Vagina (tissue), 2 donors: ENCODE measurements at regions not wholly inside any gene's neighbourhood (a gene's known extent, or its start where the extent isn't known, plus 50 kb on each side); places are given as distances from the start of the nearest gene placed in this dataset.
A peak's percentile ranks its signal among the peaks of the same experiment; 100 is the strongest.

ENCODE experiments used
- DNase-seq, 2 donors: peaks; one replicate each; pipeline ENCODE4 v3.0.0-alpha.2; 2017; ENCODE audit errors: extremely low spot score in 2 of 2
- H3K27ac ChIP-seq: fragments of 200-600 bp; sonication (generic); one replicate; pipeline ENCODE4 v1.5.1; 2019
- H3K27me3 ChIP-seq: fragments of 200-600 bp; sonication (generic); one replicate; pipeline ENCODE4 v1.5.1; 2019
- H3K36me3 ChIP-seq, 2 donors: fragments of 200-600 bp; sonication (generic); one replicate each; pipeline ENCODE4 v1.5.1; 2017 to 2019
- H3K4me1 ChIP-seq: fragments of 200-600 bp; sonication (generic); one replicate; pipeline ENCODE4 v1.5.1; 2019
- H3K4me3 ChIP-seq, 2 donors: fragments of 200-600 bp; sonication (generic); 1 replicate in 1 of 2; 2 replicates in 1 of 2; pipeline ENCODE4 v1.5.1; 2016 to 2019
- H3K9me3 ChIP-seq: fragments of 200-600 bp; sonication (generic); one replicate; pipeline ENCODE4 v1.5.1; 2019
- CTCF ChIP-seq, 3 experiments: fragments of 450-650 bp in 2 of 3; fragments of 200-600 bp in 1 of 3; sonication (generic) in 1 of 3; IDR thresholded peaks; one replicate each; pipeline ENCODE4 v1.5.1; 2017 to 2019; ENCODE audit warnings: antibody characterized with exemption in 3 of 3, mild to moderate bottlenecking in 2 of 3, moderate library complexity in 2 of 3
- POLR2A ChIP-seq, 2 donors: fragments of 450-650 bp; IDR thresholded peaks; one replicate each; pipeline ENCODE4 v1.6.1; 2017; ENCODE audit warnings: antibody characterized with exemption in 2 of 2, mild to moderate bottlenecking in 2 of 2, moderate library complexity in 2 of 2
- POLR2AphosphoS5 ChIP-seq, 2 donors: sonication (generic); formaldehyde crosslinking; IDR thresholded peaks; one replicate each; pipeline ENCODE4 v1.9.0; 2017; ENCODE audit warnings: antibody characterized with exemption in 2 of 2, mild to moderate bottlenecking in 2 of 2, low read depth in 1 of 2; ENCODE audit not compliant: insufficient read depth in 1 of 2
- intact Hi-C: fragments of 100-400 bp; cut with DNase I; formaldehyde crosslinking; loops from one replicate; pipeline ENCODE4 v1.15.1; 2023

GRCh38 chr15:95328559-95328958, 1001.9 kb upstream of the NR2F2 start:
- no peaks in the 10 kb centered on the region for H3K36me3 ChIP-seq
- DNase-seq: no peak
- TF ChIP-seq POLR2AphosphoS5 (IDR thresholded peaks at IDR 0.05; ENCODE audit: insufficient read depth in 1 of 2, low read depth in 1 of 2) (no peak), POLR2A (IDR thresholded peaks at IDR 0.05) (no peak), CTCF (IDR thresholded peaks at IDR 0.05) (no peak)
- H3K27me3 ChIP-seq: no peaks in the 10 kb centered on the region
- H3K27ac ChIP-seq: peak overlapping the region; percentile 90
- no peaks in the 10 kb centered on the region for H3K4me1 ChIP-seq
- H3K4me3 ChIP-seq: peak overlapping the region in 1 of 2 donors; percentile 20
- H3K9me3 ChIP-seq: no peaks in the 10 kb centered on the region
- intact Hi-C loops: loop anchor here (5.0 to 10.0 kb wide), 3 partner anchors 66 to 1009 kb away; no protein-coding TSS in a partner anchor

DNA sequence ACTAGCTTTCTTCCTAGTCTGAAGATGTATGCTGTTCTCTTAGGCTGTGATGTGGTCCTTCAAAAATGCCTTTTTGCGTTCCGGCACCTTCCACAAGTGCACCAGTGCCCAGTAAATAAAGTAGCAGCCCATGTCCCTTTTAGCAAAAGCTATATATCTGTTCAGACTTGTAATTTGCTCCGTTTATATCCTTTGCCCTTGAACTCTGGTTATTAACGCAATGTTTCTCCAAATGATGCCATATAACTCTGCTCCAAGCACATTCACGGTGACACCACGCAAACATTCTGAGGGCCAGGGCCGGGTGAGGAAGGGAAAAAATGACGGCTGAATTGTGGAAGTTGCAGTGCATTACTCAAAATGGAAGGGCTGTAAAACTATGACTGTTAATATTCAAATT, 1001.1 kb upstream of the NR2F2 start:
- H3K27ac ChIP-seq: peak overlapping the region; percentile 61
- H3K4me3 ChIP-seq: peak overlapping the region in 1 of 2 donors; percentile 20
- H3K36me3 ChIP-seq: no peaks in the 10 kb centered on the region
- intact Hi-C loops: loop anchor here (5.0 to 10.0 kb wide), 3 partner anchors 67 to 1008 kb away; no protein-coding TSS in a partner anchor
- H3K27me3 ChIP-seq: no peaks in the 10 kb centered on the region
- TF ChIP-seq POLR2A (IDR thresholded peaks at IDR 0.05) (no peak), POLR2AphosphoS5 (IDR thresholded peaks at IDR 0.05; ENCODE audit: insufficient read depth in 1 of 2, low read depth in 1 of 2) (no peak), CTCF (IDR thresholded peaks at IDR 0.05) (no peak)
- no peaks in the 10 kb centered on the region for H3K9me3 ChIP-seq
- no peak for DNase-seq
- no peaks in the 10 kb centered on the region for H3K4me1 ChIP-seq

GRCh38 chr15:95341686-95342085, 988.8 kb upstream of the NR2F2 start:
- Histone ChIP-seq H3K36me3 (no peaks in the 10 kb centered on the region), H3K4me1 (no peaks in the 10 kb centered on the region), H3K27ac (no peak overlapping the region), H3K9me3 (no peaks in the 10 kb centered on the region), H3K27me3 (no peaks in the 10 kb centered on the region), H3K4me3 (no peak overlapping the region)
- DNase-seq: no peak
- intact Hi-C loops: no loop called here
- TF ChIP-seq POLR2AphosphoS5 (IDR thresholded peaks at IDR 0.05; ENCODE audit: insufficient read depth in 1 of 2, low read depth in 1 of 2): no peak

DNA sequence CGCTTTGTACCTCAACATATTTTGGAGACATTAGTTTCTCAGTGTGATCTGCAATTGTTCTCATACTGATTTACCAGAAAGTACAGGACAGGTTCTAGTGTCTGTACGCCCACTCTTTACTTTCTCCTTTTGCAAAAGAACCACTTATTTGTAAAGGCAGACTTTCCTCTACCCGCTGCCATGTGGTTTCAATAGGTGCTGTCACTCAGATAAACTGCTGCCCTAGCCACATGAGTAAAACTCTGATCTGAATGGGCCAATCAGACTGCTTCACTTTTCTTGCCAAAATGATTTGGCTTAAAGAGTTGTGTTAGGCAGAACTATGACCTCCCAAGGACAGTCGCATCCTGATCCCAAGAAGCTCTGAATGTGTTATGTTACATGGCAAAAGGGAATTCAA, 984.6 kb upstream of the NR2F2 start:
- intact Hi-C loops: no loop called here
- no peak for DNase-seq
- Histone ChIP-seq H3K9me3 (no peaks in the 10 kb centered on the region), H3K4me3 (no peak overlapping the region), H3K27ac (no peak overlapping the region), H3K36me3 (no peaks in the 10 kb centered on the region), H3K27me3 (no peaks in the 10 kb centered on the region), H3K4me1 (no peaks in the 10 kb centered on the region)
- TF ChIP-seq POLR2AphosphoS5 (IDR thresholded peaks at IDR 0.05; ENCODE audit: insufficient read depth in 1 of 2, low read depth in 1 of 2): no peak
- TF ChIP-seq POLR2A (IDR thresholded peaks at IDR 0.05): no peak

- Histone ChIP-seq H3K9me3 (no peaks in the 10 kb centered on the region), H3K27ac (no peak overlapping the region), H3K27me3 (no peaks in the 10 kb centered on the region), H3K4me1 (no peaks in the 10 kb centered on the region), H3K4me3 (no peak overlapping the region), H3K36me3 (no peaks in the 10 kb centered on the region)
- intact Hi-C loops: no loop called here
- DNase-seq: no peak
- no peak for TF ChIP-seq CTCF (IDR thresholded peaks at IDR 0.05)
- TF ChIP-seq POLR2AphosphoS5 (IDR thresholded peaks at IDR 0.05; ENCODE audit: insufficient read depth in 1 of 2, low read depth in 1 of 2): no peak
- no peak for TF ChIP-seq POLR2A (IDR thresholded peaks at IDR 0.05)
Observed at GRCh38 chr15:95346721-95347475, 983.6 kb upstream of the NR2F2 start.

DNA sequence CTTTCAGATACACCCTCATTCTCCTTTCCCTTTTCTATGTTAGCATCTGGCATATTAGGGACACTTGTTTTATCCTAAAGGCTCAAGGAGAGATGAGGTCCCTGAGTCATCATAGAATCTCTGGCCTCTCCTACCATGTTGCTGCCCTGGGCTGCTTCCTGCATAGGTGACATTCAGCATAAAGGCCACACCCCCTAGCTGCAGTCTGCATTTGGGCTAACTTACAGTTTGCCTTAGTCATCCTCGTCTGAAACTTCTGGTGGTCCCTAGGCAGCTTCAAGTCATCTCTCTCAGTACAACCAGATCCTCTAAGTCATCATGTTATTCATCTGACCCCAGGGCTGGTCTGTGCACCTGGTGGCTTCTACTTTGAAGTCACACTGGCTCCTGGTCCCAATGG, 982.7 kb upstream of the NR2F2 start:
- Histone ChIP-seq H3K27me3 (no peaks in the 10 kb centered on the region), H3K9me3 (no peaks in the 10 kb centered on the region), H3K27ac (no peak overlapping the region), H3K36me3 (no peaks in the 10 kb centered on the region), H3K4me1 (no peaks in the 10 kb centered on the region), H3K4me3 (no peak overlapping the region)
- intact Hi-C loops: no loop called here
- DNase-seq: no peak
- TF ChIP-seq CTCF (IDR thresholded peaks at IDR 0.05): no peak
